ENCODE measurements at regions not wholly inside any gene's neighbourhood (a gene's known extent, or its start where the extent isn't known, plus 50 kb on each side); places are given as distances from the start of the nearest gene placed in this dataset.

- intact Hi-C loops (cut with DNase I), result no loop called here
- no peaks in the 10 kb centered on the region for H3K27me3 ChIP-seq
- TF ChIP-seq POLR2A (IDR thresholded peaks at IDR 0.05; ENCODE audit: low read depth) (no peak), EP300 (IDR thresholded peaks at IDR 0.05) (no peak), CTCF (IDR thresholded peaks at IDR 0.05) (no peak), POLR2AphosphoS5 (IDR thresholded peaks at IDR 0.05) (no peak)
- WGBS, result 26% methylated on average over 3 of the region's 3 CpGs
- H3K4me3 ChIP-seq, result no peak overlapping the region
- no peak overlapping the region for H3K27ac ChIP-seq (replicated peaks in 1 of 4)
- H3K36me3 ChIP-seq, result no peaks in the 10 kb centered on the region
- peaks cover 0 to 5% (median 0%) of the 10 kb centered on the region in 4 donors for H3K9me3 ChIP-seq
- DNase-seq (ENCODE audit: extremely low spot score), result no peak
- peaks cover 0 to 4% (median 0%) of the 10 kb centered on the region in 4 donors for H3K4me1 ChIP-seq
Observed at GRCh38 chr7:94763268-94763667, 107.3 kb upstream of the SGCE start.

- no peaks in the 10 kb centered on the region for H3K36me3 ChIP-seq
- no peaks in the 10 kb centered on the region for H3K27me3 ChIP-seq
- H3K27ac ChIP-seq (replicated peaks in 1 of 4), result no peak overlapping the region
- DNase-seq (ENCODE audit: extremely low spot score), result no peak
- H3K9me3 ChIP-seq, result no peaks in the 10 kb centered on the region
- no peak overlapping the region for H3K4me3 ChIP-seq
- intact Hi-C loops (cut with DNase I), result no loop called here
- no peak for TF ChIP-seq EP300 (IDR thresholded peaks at IDR 0.05)
- no peak for TF ChIP-seq POLR2A (IDR thresholded peaks at IDR 0.05; ENCODE audit: low read depth)
- TF ChIP-seq POLR2AphosphoS5 (IDR thresholded peaks at IDR 0.05), result no peak
- no peak for TF ChIP-seq CTCF (IDR thresholded peaks at IDR 0.05)
- no peaks in the 10 kb centered on the region for H3K4me1 ChIP-seq
- 73% methylated on average over 2 of the region's 2 CpGs for WGBS
Observed at GRCh38 chr7:94769724-94770123, 113.8 kb upstream of the SGCE start.

- Histone ChIP-seq H3K9me3 (no peaks in the 10 kb centered on the region), H3K4me3 (no peak overlapping the region), H3K4me1 (no peaks in the 10 kb centered on the region), H3K27ac (replicated peaks in 1 of 4) (no peak overlapping the region), H3K36me3 (no peaks in the 10 kb centered on the region), H3K27me3 (no peaks in the 10 kb centered on the region)
- no peak for TF ChIP-seq POLR2AphosphoS5 (IDR thresholded peaks at IDR 0.05)
- DNase-seq (ENCODE audit: extremely low spot score), result no peak
- WGBS, result 36% methylated on average over 3 of the region's 3 CpGs
- intact Hi-C loops (cut with DNase I), result no loop called here
Observed at GRCh38 chr7:94778711-94779459, 123.0 kb upstream of the SGCE start.

- DNase-seq (ENCODE audit: extremely low spot score), result no peak
- 68% methylated on average over 1 of the region's 1 CpG for WGBS
- Histone ChIP-seq H3K9me3 (no peaks in the 10 kb centered on the region), H3K27ac (replicated peaks in 1 of 4) (no peak overlapping the region), H3K27me3 (no peaks in the 10 kb centered on the region), H3K4me1 (no peaks in the 10 kb centered on the region), H3K36me3 (no peaks in the 10 kb centered on the region), H3K4me3 (no peak overlapping the region)
- TF ChIP-seq POLR2AphosphoS5 (IDR thresholded peaks at IDR 0.05), result no peak
- no peak for TF ChIP-seq POLR2A (IDR thresholded peaks at IDR 0.05; ENCODE audit: low read depth)
- TF ChIP-seq EP300 (IDR thresholded peaks at IDR 0.05), result no peak
- no peak for TF ChIP-seq CTCF (IDR thresholded peaks at IDR 0.05)
- intact Hi-C loops (cut with DNase I), result no loop called here
Observed at GRCh38 chr7:94779861-94780260, 123.9 kb upstream of the SGCE start.

GRCh38 chr7:94781236-94781635, 125.3 kb upstream of the SGCE start:
- intact Hi-C loops (cut with DNase I), result no loop called here
- DNase-seq (ENCODE audit: extremely low spot score), result no peak
- WGBS, result 77% methylated on average over 2 of the region's 2 CpGs

More at GRCh38 chr7:94781236-94781635, 125.3 kb upstream of the SGCE start:
- H3K27me3 ChIP-seq, result no peaks in the 10 kb centered on the region
- TF ChIP-seq POLR2AphosphoS5 (IDR thresholded peaks at IDR 0.05), result no peak
- TF ChIP-seq POLR2A (IDR thresholded peaks at IDR 0.05; ENCODE audit: low read depth), result no peak
- no peak for TF ChIP-seq EP300 (IDR thresholded peaks at IDR 0.05)
- TF ChIP-seq CTCF (IDR thresholded peaks at IDR 0.05), result no peak
- H3K9me3 ChIP-seq, result peaks cover 0 to 6% (median 0%) of the 10 kb centered on the region in 4 donors
- no peaks in the 10 kb centered on the region for H3K4me1 ChIP-seq
- no peak overlapping the region for H3K4me3 ChIP-seq
- H3K36me3 ChIP-seq, result no peaks in the 10 kb centered on the region
- no peak overlapping the region for H3K27ac ChIP-seq (replicated peaks in 1 of 4)
